ENCODE measurements at regions not wholly inside any gene's neighbourhood (a gene's known extent, or its start where the extent isn't known, plus 50 kb on each side); places are given as distances from the start of the nearest gene placed in this dataset.

DNA sequence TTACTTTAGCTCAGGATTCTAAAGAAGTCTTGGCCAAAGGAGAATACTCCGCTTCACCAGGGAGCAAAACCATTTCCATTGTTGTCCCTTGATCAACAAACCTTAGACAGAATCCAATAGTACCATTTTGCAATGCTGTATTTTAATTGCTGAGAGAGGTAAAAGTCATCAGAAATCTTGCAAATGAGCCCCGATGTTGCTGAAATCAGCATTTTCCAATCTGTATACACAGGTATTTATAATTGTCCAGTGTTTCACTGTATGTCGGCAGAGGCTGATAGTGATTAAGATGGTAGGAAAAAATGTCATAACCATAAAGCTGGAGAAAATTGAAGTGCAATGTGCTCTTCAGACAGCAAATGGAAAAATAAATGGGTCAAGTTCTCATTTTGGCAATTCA lies 170.0 kb upstream of the ARL4C start:
- BruUV-seq (replicated peaks) = no TSS peak
- Histone ChIP-seq H3K27me3 (replicated peaks; ENCODE audit: insufficient read depth, low read depth, low read length, poor library complexity) (no peaks in the 10 kb centered on the region), H3K4me1 (ENCODE audit: insufficient read depth, low read length, poor library complexity, severe bottlenecking) (no peaks in the 10 kb centered on the region), H3K9me3 (ENCODE audit: low read depth, low read length, poor library complexity, severe bottlenecking) (no peaks in the 10 kb centered on the region), H3K4me3 (ENCODE audit: low read depth, low read length, poor library complexity, severe bottlenecking) (no peak overlapping the region), H3K27ac (ENCODE audit: low read depth, low read length, poor library complexity, severe bottlenecking) (no peak overlapping the region), H3K36me3 (ENCODE audit: insufficient read depth, low read length, poor library complexity, severe bottlenecking) (no peaks in the 10 kb centered on the region)
- ChIA-PET POLR2A (ENCODE audit: low non-redundant PET) (no interaction called here), CTCF (no interaction called here)
- no peak for DNase-seq (ENCODE audit: low spot score)
- intact Hi-C loops (cut with micrococcal nuclease; ENCODE audit: unreplicated experiment) = no loop called here
- TF ChIP-seq EZH2 (IDR thresholded peaks at IDR 0.05; ENCODE audit: borderline replicate concordance, low read depth, low read length, poor library complexity, severe bottlenecking) = no peak
- TF ChIP-seq, protein P1, sequence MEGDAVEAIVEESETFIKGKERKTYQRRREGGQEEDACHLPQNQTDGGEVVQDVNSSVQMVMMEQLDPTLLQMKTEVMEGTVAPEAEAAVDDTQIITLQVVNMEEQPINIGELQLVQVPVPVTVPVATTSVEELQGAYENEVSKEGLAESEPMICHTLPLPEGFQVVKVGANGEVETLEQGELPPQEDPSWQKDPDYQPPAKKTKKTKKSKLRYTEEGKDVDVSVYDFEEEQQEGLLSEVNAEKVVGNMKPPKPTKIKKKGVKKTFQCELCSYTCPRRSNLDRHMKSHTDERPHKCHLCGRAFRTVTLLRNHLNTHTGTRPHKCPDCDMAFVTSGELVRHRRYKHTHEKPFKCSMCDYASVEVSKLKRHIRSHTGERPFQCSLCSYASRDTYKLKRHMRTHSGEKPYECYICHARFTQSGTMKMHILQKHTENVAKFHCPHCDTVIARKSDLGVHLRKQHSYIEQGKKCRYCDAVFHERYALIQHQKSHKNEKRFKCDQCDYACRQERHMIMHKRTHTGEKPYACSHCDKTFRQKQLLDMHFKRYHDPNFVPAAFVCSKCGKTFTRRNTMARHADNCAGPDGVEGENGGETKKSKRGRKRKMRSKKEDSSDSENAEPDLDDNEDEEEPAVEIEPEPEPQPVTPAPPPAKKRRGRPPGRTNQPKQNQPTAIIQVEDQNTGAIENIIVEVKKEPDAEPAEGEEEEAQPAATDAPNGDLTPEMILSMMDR (conservative IDR thresholded peaks at IDR 0.05; ENCODE audit: low read depth, low read length) = no peak

DNA sequence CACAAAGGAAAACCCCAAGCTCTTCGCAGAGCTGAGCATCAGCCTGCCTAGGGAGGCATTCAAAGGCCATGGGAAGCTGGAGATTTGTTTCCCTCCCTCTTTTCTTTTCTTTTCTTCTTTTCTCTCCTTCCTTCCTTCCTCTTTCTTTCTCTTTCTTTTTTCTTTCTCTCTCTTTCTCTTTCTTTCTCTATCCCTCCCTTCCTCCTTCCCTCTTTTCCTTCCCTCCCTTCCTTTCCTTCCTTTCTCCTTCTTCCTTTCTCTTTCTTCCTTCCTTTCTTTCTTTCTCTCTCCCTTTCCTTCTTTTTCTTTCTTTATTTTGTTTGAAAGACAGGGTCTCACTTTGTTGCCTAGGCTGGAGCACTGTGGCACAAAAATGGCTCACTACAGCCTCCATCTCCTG lies 168.4 kb upstream of the ARL4C start:
- no peak overlapping the region for H3K27ac ChIP-seq (ENCODE audit: low read depth, low read length, poor library complexity, severe bottlenecking)
- intact Hi-C loops (cut with micrococcal nuclease; ENCODE audit: unreplicated experiment) = no loop called here
- no peaks in the 10 kb centered on the region for H3K9me3 ChIP-seq (ENCODE audit: low read depth, low read length, poor library complexity, severe bottlenecking)
- H3K27me3 ChIP-seq (replicated peaks; ENCODE audit: insufficient read depth, low read depth, low read length, poor library complexity) = no peaks in the 10 kb centered on the region
- ChIA-PET CTCF (no interaction called here), POLR2A (ENCODE audit: low non-redundant PET) (no interaction called here)
- no TSS peak for BruUV-seq (replicated peaks)
- TF ChIP-seq, protein P1 (conservative IDR thresholded peaks at IDR 0.05; ENCODE audit: low read depth, low read length) = no peak
- no peak for TF ChIP-seq EZH2 (IDR thresholded peaks at IDR 0.05; ENCODE audit: borderline replicate concordance, low read depth, low read length, poor library complexity, severe bottlenecking)
- DNase-seq (ENCODE audit: low spot score) = no peak
- H3K36me3 ChIP-seq (ENCODE audit: insufficient read depth, low read length, poor library complexity, severe bottlenecking) = no peaks in the 10 kb centered on the region
- H3K4me1 ChIP-seq (ENCODE audit: insufficient read depth, low read length, poor library complexity, severe bottlenecking) = no peaks in the 10 kb centered on the region
- H3K4me3 ChIP-seq (ENCODE audit: low read depth, low read length, poor library complexity, severe bottlenecking) = no peak overlapping the region

DNA sequence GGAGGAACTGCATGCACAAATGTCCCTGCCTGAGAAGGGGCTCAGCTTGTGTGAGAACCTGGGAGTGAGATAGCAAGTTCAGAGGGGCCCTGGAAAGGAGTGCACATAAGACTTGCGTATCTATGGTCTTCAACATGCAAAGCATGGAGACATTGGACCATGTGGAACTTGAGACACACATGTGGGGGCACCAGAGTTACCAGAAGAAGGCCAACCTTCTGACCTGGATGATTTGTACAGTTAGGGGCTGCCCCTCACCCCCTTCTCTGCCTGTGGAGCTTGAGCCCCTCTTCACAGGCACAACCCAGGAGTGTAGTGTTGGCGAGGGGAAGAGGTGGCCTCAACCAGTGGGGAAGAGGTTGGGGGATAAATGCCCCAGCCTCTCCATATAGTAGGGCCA lies 165.0 kb upstream of the ARL4C start:
- no peaks in the 10 kb centered on the region for H3K36me3 ChIP-seq (ENCODE audit: insufficient read depth, low read length, poor library complexity, severe bottlenecking)
- ChIA-PET CTCF (no interaction called here), POLR2A (ENCODE audit: low non-redundant PET) (no interaction called here)
- no peaks in the 10 kb centered on the region for H3K9me3 ChIP-seq (ENCODE audit: low read depth, low read length, poor library complexity, severe bottlenecking)
- no peak overlapping the region for H3K4me3 ChIP-seq (ENCODE audit: low read depth, low read length, poor library complexity, severe bottlenecking)
- no peak overlapping the region for H3K27ac ChIP-seq (ENCODE audit: low read depth, low read length, poor library complexity, severe bottlenecking)
- H3K4me1 ChIP-seq (ENCODE audit: insufficient read depth, low read length, poor library complexity, severe bottlenecking) = no peaks in the 10 kb centered on the region
- no peaks in the 10 kb centered on the region for H3K27me3 ChIP-seq (replicated peaks; ENCODE audit: insufficient read depth, low read depth, low read length, poor library complexity)
- no TSS peak for BruUV-seq (replicated peaks)
- TF ChIP-seq, protein P1 (conservative IDR thresholded peaks at IDR 0.05; ENCODE audit: low read depth, low read length) = no peak
- no peak for TF ChIP-seq EZH2 (IDR thresholded peaks at IDR 0.05; ENCODE audit: borderline replicate concordance, low read depth, low read length, poor library complexity, severe bottlenecking)
- no peak for DNase-seq (ENCODE audit: low spot score)
- intact Hi-C loops (cut with micrococcal nuclease; ENCODE audit: unreplicated experiment) = no loop called here

Data from A673 (cell line).